ENCODE measurements at regions not wholly inside any gene's neighbourhood (a gene's known extent, or its start where the extent isn't known, plus 50 kb on each side); places are given as distances from the start of the nearest gene placed in this dataset.

GRCh38 chr6:9252799-9253198, 817.5 kb upstream of the SLC35B3 start:
- no peaks in the 10 kb centered on the region for H3K79me1 ChIP-seq (ENCODE audit: insufficient read depth, low read depth, low read length, poor library complexity, severe bottlenecking)
- no peaks in the 10 kb centered on the region for H3K23me2 ChIP-seq (ENCODE audit: insufficient read length, low read depth, low read length, poor library complexity, severe bottlenecking)
- H2AK5ac ChIP-seq (ENCODE audit: insufficient read length, low read length) = no peak overlapping the region
- TF ChIP-seq CTCF (conservative IDR thresholded peaks at IDR 0.05) = no peak
- H3K27me3 Mint-ChIP-seq (ENCODE audit: low read depth) = no peaks in the 10 kb centered on the region
- peaks cover 2 to 3% of the 10 kb centered on the region in 2 experiments for H3K4me1 Mint-ChIP-seq
- H3K79me2 ChIP-seq (ENCODE audit: insufficient read depth, low read length) = no peaks in the 10 kb centered on the region
- no peak overlapping the region for H2BK20ac ChIP-seq (ENCODE audit: low read depth, low read length, poor library complexity, severe bottlenecking)
- H3K27ac Mint-ChIP-seq = no peak overlapping the region
- H3T11ph ChIP-seq (ENCODE audit: low read length) = no peak overlapping the region
- H2AFZ ChIP-seq (ENCODE audit: low read length) = no peak overlapping the region
- H2BK120ac ChIP-seq (ENCODE audit: low read depth, low read length, poor library complexity, severe bottlenecking) = no peak overlapping the region
- H3K4me3 Mint-ChIP-seq = no peak overlapping the region
- no peaks in the 10 kb centered on the region for H3K36me3 Mint-ChIP-seq (ENCODE audit: insufficient read depth in 1 of 3, low read depth in 3 of 3)
- peak; percentile 27 for DNase-seq
- H3K4me2 ChIP-seq (ENCODE audit: insufficient read depth, insufficient read length, low read length) = no peak overlapping the region
- no peak overlapping the region for H2BK12ac ChIP-seq (ENCODE audit: insufficient read length, low read depth, low read length)
- no peaks in the 10 kb centered on the region for H3K4me1 ChIP-seq (ENCODE audit: insufficient read depth, low read length)
- H4K20me1 ChIP-seq (ENCODE audit: control insufficient read depth, insufficient read depth, insufficient read length) = no peaks in the 10 kb centered on the region
- H4K91ac ChIP-seq (ENCODE audit: insufficient read length, low read depth, low read length) = no peak overlapping the region
- no peak overlapping the region for H2BK15ac ChIP-seq (ENCODE audit: low read depth, low read length)
- H3K9me3 ChIP-seq (ENCODE audit: control insufficient read depth, low read depth, low read length) = no peaks in the 10 kb centered on the region
- no peak overlapping the region for H2BK5ac ChIP-seq (ENCODE audit: insufficient read length, low read length)
- H4K5ac ChIP-seq (ENCODE audit: insufficient read length, low read depth, low read length) = no peak overlapping the region
- no peaks in the 10 kb centered on the region for H3K9me3 Mint-ChIP-seq
- no CpG with 5 or more reads among the region's 4 CpGs for WGBS (ENCODE audit: extremely low coverage, insufficient read length, low lambda C conversion rate)
- H3K4ac ChIP-seq (ENCODE audit: low read depth, low read length) = no peak overlapping the region
- H3K56ac ChIP-seq (ENCODE audit: insufficient read length, low read depth, low read length) = no peak overlapping the region
- no peaks in the 10 kb centered on the region for H3K27me3 ChIP-seq (ENCODE audit: insufficient read depth, low read length)
- no peak overlapping the region for H3K23ac ChIP-seq (ENCODE audit: insufficient read length, low read depth, low read length)
- H3K9ac ChIP-seq (ENCODE audit: extremely low read depth, insufficient read length, low read length) = no peak overlapping the region
- H4K8ac ChIP-seq (replicated peaks; ENCODE audit: insufficient read length, low read depth, low read length) = no peak overlapping the region
- no peak overlapping the region for H3K27ac ChIP-seq (ENCODE audit: insufficient read length, low read depth, low read length)
- no peak overlapping the region; the same call in 1 of the 2 replicates for H3K14ac ChIP-seq (ENCODE audit: insufficient read depth, low read length)
- H3K18ac ChIP-seq (ENCODE audit: insufficient read length, low read depth, low read length) = no peak overlapping the region

Data from H9 (cell line).